GM12875 (cell line): ENCODE measurements at regions not wholly inside any gene's neighbourhood (a gene's known extent, or its start where the extent isn't known, plus 50 kb on each side); places are given as distances from the start of the nearest gene placed in this dataset.

Experiments used
- H3K4me3 ChIP-seq: one replicate; pipeline ENCODE4 v1.5.1; 2011; ENCODE audit warnings: low read depth, low read length, control low read depth
- CTCF ChIP-seq: IDR thresholded peaks from 2 replicates; pipeline ENCODE4 v1.5.1; 2011; ENCODE audit warnings: low read depth, mild to moderate bottlenecking, control low read depth, inconsistent platforms, low read length, moderate library complexity, borderline replicate concordance; ENCODE audit not compliant: insufficient read depth

- no peak for TF ChIP-seq CTCF
These were observed 233.6 kb upstream of the SEMA3E start for GRCh38 chr7:83882551-83882950.

GRCh38 chr7:83879063-83879462 lies 230.1 kb upstream of the SEMA3E start:
- TF ChIP-seq CTCF = no peak
- no peak overlapping the region for H3K4me3 ChIP-seq

More at GRCh38 chr7:83882551-83882950, 233.6 kb upstream of the SEMA3E start:
- no peak overlapping the region for H3K4me3 ChIP-seq

GRCh38 chr7:83878614-83879013 lies 229.7 kb upstream of the SEMA3E start:
- H3K4me3 ChIP-seq = no peak overlapping the region
- TF ChIP-seq CTCF = no peak

GRCh38 chr7:83876593-83876992 lies 227.7 kb upstream of the SEMA3E start:
- TF ChIP-seq CTCF = no peak
- no peak overlapping the region for H3K4me3 ChIP-seq

- H3K4me3 ChIP-seq = no peak overlapping the region
- TF ChIP-seq CTCF = no peak
These were observed 224.5 kb upstream of the SEMA3E start for GRCh38 chr7:83873459-83873858.

GRCh38 chr7:83872501-83872900 lies 223.6 kb upstream of the SEMA3E start:
- TF ChIP-seq CTCF = no peak
- no peak overlapping the region for H3K4me3 ChIP-seq

GRCh38 chr7:83870515-83870914 lies 221.6 kb upstream of the SEMA3E start:
- no peak overlapping the region for H3K4me3 ChIP-seq
- TF ChIP-seq CTCF = no peak
